Heart left ventricle (tissue), 16 donors: ENCODE measurements at regions not wholly inside any gene's neighbourhood (a gene's known extent, or its start where the extent isn't known, plus 50 kb on each side); places are given as distances from the start of the nearest gene placed in this dataset.

Source experiments
- ATAC-seq, 4 donors: fragments of 200-7000 bp; cut with Tn5 transposase; one replicate each; pipeline ENCODE4 v1.9.1; 2020 to 2022; ENCODE audit warnings: moderate library complexity in 4 of 4, mild to moderate bottlenecking in 3 of 4, moderate number of reproducible peaks in 1 of 4
- DNase-seq, 5 donors: peaks; one replicate each; pipeline ENCODE4 v3.0.0-alpha.2; 2020
- H3K27ac ChIP-seq, 12 donors: fragments of 200-600 bp; sonication (generic) in 4 of 12; one replicate each; pipeline versions ENCODE4 v1.5.0 to v1.8.0; 2016 to 2022; ENCODE audit warnings: mild to moderate bottlenecking in 2 of 12
- H3K27me3 ChIP-seq, 9 donors: fragments of 200-600 bp; sonication (generic) in 2 of 9; one replicate each; pipeline versions ENCODE4 v1.5.1 to v1.8.0; 2016 to 2022; ENCODE audit warnings: mild to moderate bottlenecking in 3 of 9
- H3K36me3 ChIP-seq, 9 donors: fragments of 200-600 bp; sonication (generic) in 2 of 9; one replicate each; pipeline versions ENCODE4 v1.5.0 to v1.8.0; 2018 to 2022; ENCODE audit warnings: mild to moderate bottlenecking in 2 of 9
- H3K4me1 ChIP-seq, 12 donors: fragments of 200-600 bp; sonication (generic) in 4 of 12; one replicate each; pipeline versions ENCODE4 v1.5.0 to v1.8.0; 2016 to 2022; ENCODE audit warnings: mild to moderate bottlenecking in 3 of 12
- H3K4me3 ChIP-seq, 12 donors: fragments of 200-600 bp; sonication (generic) in 4 of 12; one replicate each; pipeline versions ENCODE4 v1.5.0 to v1.8.0; 2017 to 2022; ENCODE audit warnings: mild to moderate bottlenecking in 9 of 12, moderate library complexity in 4 of 12
- H3K9me3 ChIP-seq, 12 donors: fragments of 200-600 bp; sonication (generic) in 4 of 12; one replicate each; pipeline versions ENCODE4 v1.5.0 to v1.8.0; 2016 to 2022; ENCODE audit warnings: mild to moderate bottlenecking in 1 of 12
- CTCF ChIP-seq, 12 donors: fragments of 200-600 bp; sonication (generic) in 4 of 12; IDR thresholded peaks; one replicate each; pipeline versions ENCODE4 v1.5.0 to v1.8.0; 2018 to 2022; ENCODE audit warnings: antibody characterized with exemption in 12 of 12, mild to moderate bottlenecking in 5 of 12
- POLR2A ChIP-seq, 2 donors: fragments of 450-650 bp; IDR thresholded peaks; one replicate each; pipeline ENCODE4 v1.6.1; 2017; ENCODE audit warnings: antibody characterized with exemption in 2 of 2, mild to moderate bottlenecking in 2 of 2, moderate library complexity in 2 of 2
- WGBS, 4 donors: extraction: QIAGEN DNeasy Blood & Tissue Kit in 2 of 4; methylation state at CpG; one replicate each; pipeline versions ENCODE4 v1.1.5 to v1.1.7; 2013 to 2018; 5-methylcytosine and 5-hydroxymethylcytosine counted together
- intact Hi-C, 10 donors: fragments of 100-400 bp; cut with DNase I; formaldehyde crosslinking; loops; one replicate each; pipeline versions ENCODE4 v1.11.1 to v1.14.2; 2022
- donor health status: ischemic (EF 13 %, LVEDD 7.1; RV severe dilation, severe dysfunction).
- donor health status: healthy with polysubstance abuse.
- donor health status: DM: no; HTN: yes; CAD: no.
- donor health status: DM: no; HTN: no; CAD: no.
- donor health status: ischemic (EF 25% LVEDD 6.9; RV normal size, moderate dysfunction).
- donor health status: ischemic (EF 25% LVEDD 5.7; RV mildly dilated, moderate dysfunction).
- donor health status: healthy.
- donor health status: DM: yes; HTN: yes; CAD: no.
- donor health status: ischemic (EF 35%, LVEDD 5.7; RV mildly dilated, moderate dysfunction).
- donor health status: nonischemic (EF 11% LVEDD 7.7; RV severe dilation, severe dysfunction).
- donor health status: DM: yes; HTN: yes; CAD: no.
- donor health status: PGD.
- donor health status: ischemic (EF 29% LVEDD 5.4; RV normal size, mild dysfunction).
- donor health status: nonischemic (EF 23%, LVEDD 6.1; RV moderate dilation, normal function).

GRCh38 chr4:83864097-83864817, 328.3 kb downstream of the GPAT3 start:
- ATAC-seq (no peak), DNase-seq (no peak)
- intact Hi-C loops, result no loop called here
- Histone ChIP-seq H3K4me3 (no peak overlapping the region), H3K27ac (no peak overlapping the region), H3K9me3 (no peaks in the 10 kb centered on the region), H3K36me3 (no peaks in the 10 kb centered on the region), H3K27me3 (no peaks in the 10 kb centered on the region), H3K4me1 (no peaks in the 10 kb centered on the region)
- WGBS, 4 donors, result 69 to 78% (median 71%) methylated on average over 4 of the region's 4 CpGs
- no peak for TF ChIP-seq POLR2A (IDR thresholded peaks at IDR 0.05)
- no peak for TF ChIP-seq CTCF (IDR thresholded peaks at IDR 0.05)

GRCh38 chr4:83862471-83862870, 326.6 kb downstream of the GPAT3 start:
- Histone ChIP-seq H3K27ac (no peak overlapping the region), H3K4me1 (no peaks in the 10 kb centered on the region), H3K9me3 (no peaks in the 10 kb centered on the region), H3K4me3 (no peak overlapping the region), H3K36me3 (no peaks in the 10 kb centered on the region), H3K27me3 (no peaks in the 10 kb centered on the region)
- ATAC-seq, result no peak
- TF ChIP-seq CTCF (IDR thresholded peaks at IDR 0.05), result no peak
- no peak for TF ChIP-seq POLR2A (IDR thresholded peaks at IDR 0.05)
- intact Hi-C loops, result no loop called here
- DNase-seq, result no peak
- WGBS, 4 donors, result 81 to 88% (median 87%) methylated on average over 10 of the region's 10 CpGs

GRCh38 chr4:83860200-83860599, 324.3 kb downstream of the GPAT3 start:
- WGBS, 4 donors, result 77 to 90% (median 82%) methylated on average over 2 of the region's 2 CpGs
- no peaks in the 10 kb centered on the region for H3K36me3 ChIP-seq
- H3K27ac ChIP-seq, result no peak overlapping the region
- TF ChIP-seq CTCF (IDR thresholded peaks at IDR 0.05) (no peak), POLR2A (IDR thresholded peaks at IDR 0.05) (no peak)
- intact Hi-C loops, result no loop called here
- DNase-seq, result no peak
- no peaks in the 10 kb centered on the region for H3K9me3 ChIP-seq
- H3K4me1 ChIP-seq, result no peaks in the 10 kb centered on the region
- H3K4me3 ChIP-seq, result no peak overlapping the region
- ATAC-seq, result no peak
- peaks cover 0 to 7% (median 0%) of the 10 kb centered on the region in 9 donors for H3K27me3 ChIP-seq

GRCh38 chr4:83858131-83858530, 322.2 kb downstream of the GPAT3 start:
- peaks cover 0 to 7% (median 0%) of the 10 kb centered on the region in 9 donors for H3K27me3 ChIP-seq
- no peaks in the 10 kb centered on the region for H3K4me1 ChIP-seq
- no peaks in the 10 kb centered on the region for H3K9me3 ChIP-seq
- DNase-seq (no peak), ATAC-seq (no peak)
- no peak overlapping the region for H3K27ac ChIP-seq
- WGBS, 4 donors, result 85 to 91% (median 89%) methylated on average over 5 of the region's 5 CpGs
- H3K36me3 ChIP-seq, result no peaks in the 10 kb centered on the region
- intact Hi-C loops, result no loop called here
- no peak for TF ChIP-seq POLR2A (IDR thresholded peaks at IDR 0.05)
- H3K4me3 ChIP-seq, result no peak overlapping the region

- TF ChIP-seq CTCF (IDR thresholded peaks at IDR 0.05) (no peak), POLR2A (IDR thresholded peaks at IDR 0.05) (no peak)
- H3K27ac ChIP-seq, result no peak overlapping the region
- intact Hi-C loops, result no loop called here
- no peaks in the 10 kb centered on the region for H3K36me3 ChIP-seq
- peaks cover 0 to 7% (median 0%) of the 10 kb centered on the region in 9 donors for H3K27me3 ChIP-seq
- DNase-seq, result no peak
- no peak overlapping the region for H3K4me3 ChIP-seq
- no peak for ATAC-seq
- H3K9me3 ChIP-seq, result no peaks in the 10 kb centered on the region
- 52 to 68% (median 58%) methylated on average over 6 of the region's 6 CpGs for WGBS, 4 donors
- no peaks in the 10 kb centered on the region for H3K4me1 ChIP-seq
Observed at GRCh38 chr4:83855044-83855443, 319.1 kb downstream of the GPAT3 start.
